ENCODE measurements at regions not wholly inside any gene's neighbourhood (a gene's known extent, or its start where the extent isn't known, plus 50 kb on each side); places are given as distances from the start of the nearest gene placed in this dataset.

- no peak for TF ChIP-seq CTCF (IDR thresholded peaks at IDR 0.05)
- TF ChIP-seq EZH2 (IDR thresholded peaks at IDR 0.05; ENCODE audit: borderline replicate concordance, insufficient read depth, low read depth, low read length, poor library complexity, severe bottlenecking), result no peak
- H3K27ac ChIP-seq (ENCODE audit: low read length in 2 of 2), result no peak overlapping the region
- no peak overlapping the region for H2AFZ ChIP-seq (ENCODE audit: insufficient read depth, low read depth, low read length, poor library complexity, severe bottlenecking)
- no peaks in the 10 kb centered on the region for H4K20me1 ChIP-seq (ENCODE audit: control insufficient read depth, insufficient read depth, low read length, poor library complexity, severe bottlenecking)
- no peak overlapping the region for H3K4me3 ChIP-seq (ENCODE audit: control extremely low read depth in 1 of 5, extremely low read depth in 1 of 5, insufficient read depth in 1 of 5, low read depth in 2 of 5, low read length in 4 of 5)
- no CpG with 5 or more reads among the region's 1 CpG for WGBS (ENCODE audit: insufficient coverage)
- Mint-ChIP-seq H3K9me3 (ENCODE audit: insufficient read depth) (peaks cover 6% of the 10 kb centered on the region), H3K27ac (no peak overlapping the region), H3K4me1 (no peaks in the 10 kb centered on the region), H3K4me3 (no peak overlapping the region), H3K27me3 (no peaks in the 10 kb centered on the region)
- ChIA-PET POLR2A (no interaction called here), CTCF (no interaction called here)
- no peaks in the 10 kb centered on the region for H3K79me2 ChIP-seq (ENCODE audit: control insufficient read depth, insufficient read depth, low read length)
- H3K9me3 ChIP-seq (ENCODE audit: control extremely low read depth in 1 of 3, control insufficient read depth in 2 of 3, insufficient read depth in 1 of 3, low read length in 2 of 3), result peaks cover 0 to 3% (median 0%) of the 10 kb centered on the region in 3 donors
- H3K27me3 ChIP-seq (replicated peaks in 1 of 4; ENCODE audit: control extremely low read depth in 1 of 4, control insufficient read depth in 3 of 4, insufficient read depth in 4 of 4, low read length in 3 of 4), result no peaks in the 10 kb centered on the region
- no peaks in the 10 kb centered on the region for H3K36me3 ChIP-seq (replicated peaks in 1 of 2; ENCODE audit: control extremely low read depth in 1 of 2, control insufficient read depth in 1 of 2, extremely low read depth in 1 of 2, insufficient read depth in 2 of 2, low read length in 1 of 2)
- no peak overlapping the region for H3K9ac ChIP-seq (ENCODE audit: low read length)
- intact Hi-C loops (cut with micrococcal nuclease), result no loop called here
- no peaks in the 10 kb centered on the region for H3K4me1 ChIP-seq (ENCODE audit: control insufficient read depth in 2 of 2, insufficient read depth in 2 of 2, low read length in 2 of 2)
- DNase-seq (no peak), ATAC-seq (ENCODE audit: low read depth) (no peak)
- no peak overlapping the region for H3K4me2 ChIP-seq (replicated peaks; ENCODE audit: low read depth, low read length, poor library complexity, severe bottlenecking)
These were observed 500.2 kb upstream of the NMUR2 start for GRCh38 chr5:152905286-152905685.

GRCh38 chr5:152907488-152908245 lies 502.6 kb upstream of the NMUR2 start:
- no CpG with 5 or more reads among the region's 5 CpGs for WGBS (ENCODE audit: insufficient coverage)
- no peaks in the 10 kb centered on the region for H4K20me1 ChIP-seq (ENCODE audit: control insufficient read depth, insufficient read depth, low read length, poor library complexity, severe bottlenecking)

More at GRCh38 chr5:152907488-152908245, 502.6 kb upstream of the NMUR2 start:
- Histone ChIP-seq H3K79me2 (ENCODE audit: control insufficient read depth, insufficient read depth, low read length) (no peaks in the 10 kb centered on the region), H3K9ac (ENCODE audit: low read length) (no peak overlapping the region), H3K4me1 (ENCODE audit: control insufficient read depth in 2 of 2, insufficient read depth in 2 of 2, low read length in 2 of 2) (no peaks in the 10 kb centered on the region), H3K9me3 (ENCODE audit: control extremely low read depth in 1 of 3, control insufficient read depth in 2 of 3, insufficient read depth in 1 of 3, low read length in 2 of 3) (peaks cover 0 to 3% (median 0%) of the 10 kb centered on the region in 3 donors), H3K4me3 (ENCODE audit: control extremely low read depth in 1 of 5, extremely low read depth in 1 of 5, insufficient read depth in 1 of 5, low read depth in 2 of 5, low read length in 4 of 5) (no peak overlapping the region), H2AFZ (ENCODE audit: insufficient read depth, low read depth, low read length, poor library complexity, severe bottlenecking) (no peak overlapping the region), H3K36me3 (replicated peaks in 1 of 2; ENCODE audit: control extremely low read depth in 1 of 2, control insufficient read depth in 1 of 2, extremely low read depth in 1 of 2, insufficient read depth in 2 of 2, low read length in 1 of 2) (no peaks in the 10 kb centered on the region), H3K4me2 (replicated peaks; ENCODE audit: low read depth, low read length, poor library complexity, severe bottlenecking) (no peak overlapping the region), H3K27ac (ENCODE audit: low read length in 2 of 2) (no peak overlapping the region), H3K27me3 (replicated peaks in 1 of 4; ENCODE audit: control extremely low read depth in 1 of 4, control insufficient read depth in 3 of 4, insufficient read depth in 4 of 4, low read length in 3 of 4) (no peaks in the 10 kb centered on the region)
- ChIA-PET CTCF (no interaction called here), POLR2A (no interaction called here)
- Mint-ChIP-seq H3K27me3 (no peaks in the 10 kb centered on the region), H3K9me3 (ENCODE audit: insufficient read depth) (peaks cover 12% of the 10 kb centered on the region), H3K4me1 (no peaks in the 10 kb centered on the region), H3K27ac (no peak overlapping the region), H3K4me3 (no peak overlapping the region)
- ATAC-seq (ENCODE audit: low read depth) (no peak), DNase-seq (no peak)
- TF ChIP-seq CTCF (IDR thresholded peaks at IDR 0.05) (no peak), EZH2 (IDR thresholded peaks at IDR 0.05; ENCODE audit: borderline replicate concordance, insufficient read depth, low read depth, low read length, poor library complexity, severe bottlenecking) (no peak)
- intact Hi-C loops (cut with micrococcal nuclease), result no loop called here
